ENCODE measurements at regions not wholly inside any gene's neighbourhood (a gene's known extent, or its start where the extent isn't known, plus 50 kb on each side); places are given as distances from the start of the nearest gene placed in this dataset.

DNA sequence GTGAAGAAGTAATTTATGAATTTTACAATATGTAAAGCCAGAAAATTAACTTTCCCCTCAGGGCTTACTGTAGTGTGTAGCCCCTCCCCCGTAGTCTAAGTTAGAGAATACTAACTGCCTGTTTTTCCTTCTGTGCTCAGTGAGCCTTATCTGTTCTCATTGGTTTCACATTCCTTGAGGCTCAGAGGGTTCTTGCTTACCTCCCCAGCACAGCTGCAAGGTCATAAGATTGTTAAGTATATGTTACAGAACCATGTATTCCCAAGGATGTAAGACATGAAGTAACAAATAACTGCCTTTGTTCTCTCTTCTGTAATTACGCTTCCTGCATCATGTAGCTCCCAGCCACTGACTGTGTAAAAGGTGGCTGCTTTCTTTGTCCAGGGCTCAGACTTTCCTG lies 1351.1 kb downstream of the TMEM121 start:
- TF ChIP-seq POLR2AphosphoS2 (conservative IDR thresholded peaks at IDR 0.05; ENCODE audit: low read length), result no peak
- TF ChIP-seq, protein P1, sequence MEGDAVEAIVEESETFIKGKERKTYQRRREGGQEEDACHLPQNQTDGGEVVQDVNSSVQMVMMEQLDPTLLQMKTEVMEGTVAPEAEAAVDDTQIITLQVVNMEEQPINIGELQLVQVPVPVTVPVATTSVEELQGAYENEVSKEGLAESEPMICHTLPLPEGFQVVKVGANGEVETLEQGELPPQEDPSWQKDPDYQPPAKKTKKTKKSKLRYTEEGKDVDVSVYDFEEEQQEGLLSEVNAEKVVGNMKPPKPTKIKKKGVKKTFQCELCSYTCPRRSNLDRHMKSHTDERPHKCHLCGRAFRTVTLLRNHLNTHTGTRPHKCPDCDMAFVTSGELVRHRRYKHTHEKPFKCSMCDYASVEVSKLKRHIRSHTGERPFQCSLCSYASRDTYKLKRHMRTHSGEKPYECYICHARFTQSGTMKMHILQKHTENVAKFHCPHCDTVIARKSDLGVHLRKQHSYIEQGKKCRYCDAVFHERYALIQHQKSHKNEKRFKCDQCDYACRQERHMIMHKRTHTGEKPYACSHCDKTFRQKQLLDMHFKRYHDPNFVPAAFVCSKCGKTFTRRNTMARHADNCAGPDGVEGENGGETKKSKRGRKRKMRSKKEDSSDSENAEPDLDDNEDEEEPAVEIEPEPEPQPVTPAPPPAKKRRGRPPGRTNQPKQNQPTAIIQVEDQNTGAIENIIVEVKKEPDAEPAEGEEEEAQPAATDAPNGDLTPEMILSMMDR (IDR thresholded peaks at IDR 0.05), result no peak
